ES-I3 (cell line): ENCODE measurements at regions not wholly inside any gene's neighbourhood (a gene's known extent, or its start where the extent isn't known, plus 50 kb on each side); places are given as distances from the start of the nearest gene placed in this dataset.

ENCODE experiments used
- H3K36me3 ChIP-seq: 2 replicates; pipeline ENCODE4 v1.6.1; 2013; ENCODE audit warnings: mild to moderate bottlenecking, low read length, control low read depth, moderate library complexity; ENCODE audit not compliant: insufficient read depth
- H3K4me1 ChIP-seq: 2 replicates; pipeline ENCODE4 v1.6.1; 2013; ENCODE audit warnings: mild to moderate bottlenecking, control low read depth, low read length; ENCODE audit not compliant: insufficient read depth
- H3K9ac ChIP-seq: 2 replicates; pipeline ENCODE4 v1.6.1; 2013; ENCODE audit warnings: low read depth, mild to moderate bottlenecking, low read length, moderate library complexity
- H3K9me3 ChIP-seq: 2 replicates; pipeline ENCODE4 v1.6.1; 2013; ENCODE audit warnings: mild to moderate bottlenecking, low read length, moderate library complexity; ENCODE audit not compliant: control insufficient read depth, insufficient read depth

GRCh38 chr12:19692566-19692965 lies 253.3 kb downstream of the AEBP2 start:
- H3K36me3 ChIP-seq, result no peaks in the 10 kb centered on the region
- H3K9me3 ChIP-seq, result no peaks in the 10 kb centered on the region

GRCh38 chr12:19694627-19695026 lies 255.3 kb downstream of the AEBP2 start:
- Histone ChIP-seq H3K9me3 (no peaks in the 10 kb centered on the region), H3K4me1 (no peaks in the 10 kb centered on the region), H3K36me3 (no peaks in the 10 kb centered on the region), H3K9ac (no peak overlapping the region)

More at GRCh38 chr12:19692566-19692965, 253.3 kb downstream of the AEBP2 start:
- Histone ChIP-seq H3K9ac (no peak overlapping the region), H3K4me1 (no peaks in the 10 kb centered on the region)

- H3K9ac ChIP-seq, result no peak overlapping the region
- H3K9me3 ChIP-seq, result no peaks in the 10 kb centered on the region
- H3K4me1 ChIP-seq, result no peaks in the 10 kb centered on the region
- no peaks in the 10 kb centered on the region for H3K36me3 ChIP-seq
Observed at GRCh38 chr12:19695244-19696098, 256.2 kb downstream of the AEBP2 start.

- H3K9ac ChIP-seq, result no peak overlapping the region
- no peaks in the 10 kb centered on the region for H3K9me3 ChIP-seq
- H3K36me3 ChIP-seq, result no peaks in the 10 kb centered on the region
- no peaks in the 10 kb centered on the region for H3K4me1 ChIP-seq
Observed at GRCh38 chr12:19700969-19701368, 261.7 kb downstream of the AEBP2 start.

GRCh38 chr12:19704966-19705365 lies 265.7 kb downstream of the AEBP2 start:
- Histone ChIP-seq H3K36me3 (no peaks in the 10 kb centered on the region), H3K4me1 (no peaks in the 10 kb centered on the region), H3K9ac (no peak overlapping the region), H3K9me3 (no peaks in the 10 kb centered on the region)

GRCh38 chr12:19706936-19707335 lies 267.6 kb downstream of the AEBP2 start:
- Histone ChIP-seq H3K9me3 (no peaks in the 10 kb centered on the region; the same call in 1 of the 2 replicates), H3K36me3 (no peaks in the 10 kb centered on the region), H3K9ac (no peak overlapping the region), H3K4me1 (no peaks in the 10 kb centered on the region)

- Histone ChIP-seq H3K9me3 (peaks cover 3% of the 10 kb centered on the region; the same call in 1 of the 2 replicates), H3K4me1 (no peaks in the 10 kb centered on the region), H3K36me3 (no peaks in the 10 kb centered on the region), H3K9ac (no peak overlapping the region)
Observed at GRCh38 chr12:19707948-19708409, 268.7 kb downstream of the AEBP2 start.

- H3K36me3 ChIP-seq, result no peaks in the 10 kb centered on the region
- H3K9ac ChIP-seq, result no peak overlapping the region
- H3K9me3 ChIP-seq, result peaks cover 3% of the 10 kb centered on the region; the same call in 1 of the 2 replicates
- H3K4me1 ChIP-seq, result no peaks in the 10 kb centered on the region
Observed at GRCh38 chr12:19709889-19710288, 270.6 kb downstream of the AEBP2 start.

- Histone ChIP-seq H3K4me1 (no peaks in the 10 kb centered on the region), H3K36me3 (no peaks in the 10 kb centered on the region), H3K9me3 (peaks cover 3% of the 10 kb centered on the region; the same call in 1 of the 2 replicates), H3K9ac (no peak overlapping the region)
Observed at GRCh38 chr12:19710811-19711793, 271.8 kb downstream of the AEBP2 start.

- no peaks in the 10 kb centered on the region for H3K4me1 ChIP-seq
- no peaks in the 10 kb centered on the region for H3K36me3 ChIP-seq
- no peak overlapping the region for H3K9ac ChIP-seq
- H3K9me3 ChIP-seq, result peaks cover 3% of the 10 kb centered on the region; the same call in 1 of the 2 replicates
Observed at GRCh38 chr12:19712041-19712440, 272.7 kb downstream of the AEBP2 start.

GRCh38 chr12:19718401-19718800 lies 279.1 kb downstream of the AEBP2 start:
- Histone ChIP-seq H3K4me1 (no peaks in the 10 kb centered on the region), H3K9me3 (no peaks in the 10 kb centered on the region), H3K36me3 (no peaks in the 10 kb centered on the region), H3K9ac (no peak overlapping the region)

GRCh38 chr12:19719672-19720071 lies 280.4 kb downstream of the AEBP2 start:
- H3K4me1 ChIP-seq, result no peaks in the 10 kb centered on the region
- no peaks in the 10 kb centered on the region for H3K9me3 ChIP-seq
- no peaks in the 10 kb centered on the region for H3K36me3 ChIP-seq
- H3K9ac ChIP-seq, result no peak overlapping the region

GRCh38 chr12:19726122-19726521 lies 286.8 kb downstream of the AEBP2 start:
- H3K9ac ChIP-seq, result no peak overlapping the region
- peaks cover 5% of the 10 kb centered on the region; the same call in 1 of the 2 replicates for H3K9me3 ChIP-seq
- H3K4me1 ChIP-seq, result no peaks in the 10 kb centered on the region
- no peaks in the 10 kb centered on the region for H3K36me3 ChIP-seq

- peaks cover 5% of the 10 kb centered on the region; the same call in 1 of the 2 replicates for H3K9me3 ChIP-seq
- H3K4me1 ChIP-seq, result no peaks in the 10 kb centered on the region
- H3K9ac ChIP-seq, result no peak overlapping the region
- no peaks in the 10 kb centered on the region for H3K36me3 ChIP-seq
Observed at GRCh38 chr12:19726592-19726991, 287.3 kb downstream of the AEBP2 start.
